ENCODE measurements at regions not wholly inside any gene's neighbourhood (a gene's known extent, or its start where the extent isn't known, plus 50 kb on each side); places are given as distances from the start of the nearest gene placed in this dataset.

- TF ChIP-seq POLR2AphosphoS5 (IDR thresholded peaks at IDR 0.05; ENCODE audit: low read depth, low read length), result no peak
- no peak for TF ChIP-seq SRF (IDR thresholded peaks at IDR 0.05; ENCODE audit: low read depth)
- no peak for TF ChIP-seq CTCF (IDR thresholded peaks at IDR 0.05 in 2 of 3, conservative IDR thresholded peaks at IDR 0.05 in 1 of 3; ENCODE audit: borderline replicate concordance in 1 of 3, insufficient read depth in 1 of 3, low read depth in 2 of 3, low read length in 2 of 3)
These were observed 674.9 kb downstream of the HDGFL1 start for GRCh38 chr6:23244300-23244699.
